ENCODE measurements at regions not wholly inside any gene's neighbourhood (a gene's known extent, or its start where the extent isn't known, plus 50 kb on each side); places are given as distances from the start of the nearest gene placed in this dataset.
"Not testable (repeated sequence)": the region's sequence is repeated elsewhere in the genome, so short reads cannot be mapped to it uniquely, and the experiment has no call there.

GRCh38 chr10:62693306-62693705 is 111.2 kb upstream of the ADO start:
- TF ChIP-seq, protein P1, sequence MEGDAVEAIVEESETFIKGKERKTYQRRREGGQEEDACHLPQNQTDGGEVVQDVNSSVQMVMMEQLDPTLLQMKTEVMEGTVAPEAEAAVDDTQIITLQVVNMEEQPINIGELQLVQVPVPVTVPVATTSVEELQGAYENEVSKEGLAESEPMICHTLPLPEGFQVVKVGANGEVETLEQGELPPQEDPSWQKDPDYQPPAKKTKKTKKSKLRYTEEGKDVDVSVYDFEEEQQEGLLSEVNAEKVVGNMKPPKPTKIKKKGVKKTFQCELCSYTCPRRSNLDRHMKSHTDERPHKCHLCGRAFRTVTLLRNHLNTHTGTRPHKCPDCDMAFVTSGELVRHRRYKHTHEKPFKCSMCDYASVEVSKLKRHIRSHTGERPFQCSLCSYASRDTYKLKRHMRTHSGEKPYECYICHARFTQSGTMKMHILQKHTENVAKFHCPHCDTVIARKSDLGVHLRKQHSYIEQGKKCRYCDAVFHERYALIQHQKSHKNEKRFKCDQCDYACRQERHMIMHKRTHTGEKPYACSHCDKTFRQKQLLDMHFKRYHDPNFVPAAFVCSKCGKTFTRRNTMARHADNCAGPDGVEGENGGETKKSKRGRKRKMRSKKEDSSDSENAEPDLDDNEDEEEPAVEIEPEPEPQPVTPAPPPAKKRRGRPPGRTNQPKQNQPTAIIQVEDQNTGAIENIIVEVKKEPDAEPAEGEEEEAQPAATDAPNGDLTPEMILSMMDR (IDR thresholded peaks at IDR 0.05) = no peak
- no peak for TF ChIP-seq POLR2A (IDR thresholded peaks at IDR 0.05)
- no peaks in the 10 kb centered on the region for H3K27me3 ChIP-seq
- H3K9me3 ChIP-seq = no peaks in the 10 kb centered on the region
- H3K4me1 ChIP-seq = peaks cover 0 to 5% (median 1%) of the 10 kb centered on the region in 4 donors
- no peak overlapping the region for H3K27ac ChIP-seq
- H3K36me3 ChIP-seq = no peaks in the 10 kb centered on the region
- DNase-seq = no peak
- H3K4me3 ChIP-seq = no peak overlapping the region

GRCh38 chr10:62694537-62695126 is 109.9 kb upstream of the ADO start:
- H3K27me3 ChIP-seq = no peaks in the 10 kb centered on the region
- TF ChIP-seq POLR2A (IDR thresholded peaks at IDR 0.05) = no peak
- TF ChIP-seq, protein P1 (IDR thresholded peaks at IDR 0.05) = no peak
- H3K27ac ChIP-seq = no peak overlapping the region
- no peaks in the 10 kb centered on the region for H3K9me3 ChIP-seq
- H3K36me3 ChIP-seq = no peaks in the 10 kb centered on the region
- peaks cover 0 to 3% (median under 1%) of the 10 kb centered on the region in 4 donors for H3K4me1 ChIP-seq
- no peak overlapping the region for H3K4me3 ChIP-seq
- DNase-seq = no peak

GRCh38 chr10:62696798-62697197 is 107.7 kb upstream of the ADO start:
- H3K9me3 ChIP-seq = no peaks in the 10 kb centered on the region
- H3K27me3 ChIP-seq = no peaks in the 10 kb centered on the region
- DNase-seq = no peak
- H3K4me3 ChIP-seq = no peak overlapping the region
- no peak for TF ChIP-seq POLR2A (IDR thresholded peaks at IDR 0.05)
- TF ChIP-seq, protein P1 (IDR thresholded peaks at IDR 0.05) = no peak
- no peaks in the 10 kb centered on the region for H3K4me1 ChIP-seq
- no peaks in the 10 kb centered on the region for H3K36me3 ChIP-seq
- no peak overlapping the region for H3K27ac ChIP-seq

GRCh38 chr10:62699148-62699547 is 105.4 kb upstream of the ADO start:
- Histone ChIP-seq H3K4me3 (no peak overlapping the region), H3K27ac (no peak overlapping the region), H3K36me3 (no peaks in the 10 kb centered on the region), H3K27me3 (no peaks in the 10 kb centered on the region), H3K4me1 (no peaks in the 10 kb centered on the region), H3K9me3 (no peaks in the 10 kb centered on the region)
- no peak for TF ChIP-seq POLR2A (IDR thresholded peaks at IDR 0.05)
- TF ChIP-seq, protein P1 (IDR thresholded peaks at IDR 0.05) = no peak
- no peak for DNase-seq

DNA sequence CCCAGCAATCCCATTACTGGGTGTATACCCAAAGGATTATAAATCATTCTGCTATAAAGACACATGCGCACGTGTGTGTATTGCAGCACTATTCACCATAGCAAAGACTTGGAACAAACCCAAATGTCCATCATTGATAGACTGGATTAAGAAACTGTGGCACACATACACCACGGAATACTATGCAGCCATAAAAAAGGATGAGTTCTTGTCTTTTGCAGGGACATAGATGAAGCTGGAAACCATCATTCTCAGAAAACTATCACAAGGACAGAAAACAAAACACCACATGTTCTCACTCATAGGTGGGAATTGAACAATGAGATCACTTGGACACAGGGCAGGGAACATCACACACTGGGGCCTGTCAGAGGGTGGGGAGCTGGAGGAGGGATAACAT is 100.4 kb upstream of the ADO start:
- H3K27ac ChIP-seq, H3K9me3 ChIP-seq, H3K4me1 ChIP-seq, H3K27me3 ChIP-seq, H3K4me3 ChIP-seq, DNase-seq, H3K36me3 ChIP-seq: not testable (repeated sequence)

GRCh38 chr10:62705789-62706188 is 98.7 kb upstream of the ADO start:
- Histone ChIP-seq H3K4me1 (no peaks in the 10 kb centered on the region), H3K27me3 (no peaks in the 10 kb centered on the region), H3K27ac (no peak overlapping the region), H3K36me3 (no peaks in the 10 kb centered on the region), H3K9me3 (no peaks in the 10 kb centered on the region), H3K4me3 (no peak overlapping the region)
- TF ChIP-seq POLR2A (IDR thresholded peaks at IDR 0.05) = no peak
- TF ChIP-seq, protein P1 (IDR thresholded peaks at IDR 0.05) = no peak
- DNase-seq = no peak

Data from Peyer's patch (tissue), 4 donors.